GM23338 (cell line): ENCODE measurements at regions not wholly inside any gene's neighbourhood (a gene's known extent, or its start where the extent isn't known, plus 50 kb on each side); places are given as distances from the start of the nearest gene placed in this dataset.

Experiments
- CREB1 ChIP-seq: fragments of 250-450 bp; sonication (Bioruptor Pico); IDR thresholded peaks from 2 replicates; pipeline ENCODE4 v1.5.0; 2020; ENCODE audit warnings: low read depth, mild to moderate bottlenecking, moderate library complexity
- CTCF ChIP-seq, 2 experiments: fragments of 200-600 bp in 1 of 2; sonication (generic) in 1 of 2; conservative IDR thresholded peaks; 2 replicates each; pipeline versions ENCODE4 v1.5.1 to v1.6.1; 2016 to 2017; ENCODE audit warnings: antibody characterized with exemption in 2 of 2, low read depth in 2 of 2, mild to moderate bottlenecking in 2 of 2, moderate library complexity in 1 of 2
- ETS1 ChIP-seq: IDR thresholded peaks from 2 replicates; pipeline ENCODE4 v1.6.1; 2016; ENCODE audit warnings: antibody characterized with exemption
- EZH2 ChIP-seq: fragments of 200-600 bp; sonication (generic); IDR thresholded peaks from one replicate; pipeline ENCODE4 v1.8.0; 2017; ENCODE audit warnings: antibody characterized with exemption, mild to moderate bottlenecking, low read depth; ENCODE audit not compliant: unreplicated experiment
- EZH2phosphoT487 ChIP-seq: fragments of 200-600 bp; sonication (generic); IDR thresholded peaks from one replicate; pipeline ENCODE4 v1.8.1; 2018; ENCODE audit warnings: antibody characterized with exemption; ENCODE audit not compliant: unreplicated experiment
- JUNB ChIP-seq: IDR thresholded peaks from one replicate; pipeline ENCODE4 v1.6.1; 2016; ENCODE audit warnings: antibody characterized with exemption; ENCODE audit not compliant: unreplicated experiment
- POLR2AphosphoS5 ChIP-seq: IDR thresholded peaks from 2 replicates; pipeline ENCODE4 v1.6.1; 2016; ENCODE audit warnings: antibody characterized with exemption, low read depth
- REST ChIP-seq: IDR thresholded peaks from one replicate; pipeline ENCODE4 v1.6.1; 2018; ENCODE audit warnings: antibody characterized with exemption; ENCODE audit not compliant: unreplicated experiment
- ZNF462 ChIP-seq: fragments of 250-450 bp; sonication (Bioruptor Pico); IDR thresholded peaks from 2 replicates; pipeline ENCODE4 v1.5.0; 2020; ENCODE audit warnings: mild to moderate bottlenecking, moderate library complexity

- TF ChIP-seq CTCF (conservative IDR thresholded peaks at IDR 0.05; ENCODE audit: low read depth in 2 of 2): no peak
- TF ChIP-seq JUNB: no peak
- TF ChIP-seq REST: no peak
- TF ChIP-seq POLR2AphosphoS5: no peak
- no peak for TF ChIP-seq CREB1 (CRISPR knock-in tag)
- TF ChIP-seq EZH2phosphoT487: no peak
- TF ChIP-seq EZH2: no peak
- no peak for TF ChIP-seq ETS1
- TF ChIP-seq ZNF462 (CRISPR knock-in tag): no peak
These were observed 404.4 kb upstream of the PDE3A start for GRCh38 chr12:19963972-19964371.
